ENCODE measurements at regions not wholly inside any gene's neighbourhood (a gene's known extent, or its start where the extent isn't known, plus 50 kb on each side); places are given as distances from the start of the nearest gene placed in this dataset.

- Histone ChIP-seq H3K4me3 (no peak overlapping the region), H3K27me3 (no peaks in the 10 kb centered on the region), H3K4me1 (ENCODE audit: insufficient read depth) (no peaks in the 10 kb centered on the region), H3K36me3 (no peaks in the 10 kb centered on the region), H3K9me3 (no peaks in the 10 kb centered on the region), H3K27ac (no peak overlapping the region)
- no peak for TF ChIP-seq POLR2A (IDR thresholded peaks at IDR 0.05)
- TF ChIP-seq EP300 (IDR thresholded peaks at IDR 0.05): no peak
- TF ChIP-seq CTCF (IDR thresholded peaks at IDR 0.05): no peak
- intact Hi-C loops (cut with DNase I): no loop called here
- 76 to 95% (median 91%) methylated on average over 9 of the region's 9 CpGs for WGBS, 3 donors
- DNase-seq: no peak
Observed at GRCh38 chr22:47818496-47818895, 1056.0 kb downstream of the TBC1D22A start.

- intact Hi-C loops (cut with DNase I): no loop called here
- 92 to 96% (median 94%) methylated on average over 5 of the region's 5 CpGs for WGBS, 3 donors
Observed at GRCh38 chr22:47817380-47817779, 1054.9 kb downstream of the TBC1D22A start.

GRCh38 chr22:47816863-47817210 is 1054.4 kb downstream of the TBC1D22A start:
- no peak overlapping the region for H3K27ac ChIP-seq
- intact Hi-C loops (cut with DNase I): no loop called here
- no peaks in the 10 kb centered on the region for H3K27me3 ChIP-seq
- 92 to 93% (median 92%) methylated on average over 9 of the region's 9 CpGs for WGBS, 3 donors
- no peak overlapping the region for H3K4me3 ChIP-seq
- H3K9me3 ChIP-seq: no peaks in the 10 kb centered on the region
- H3K36me3 ChIP-seq: no peaks in the 10 kb centered on the region
- TF ChIP-seq POLR2A (IDR thresholded peaks at IDR 0.05) (no peak), CTCF (IDR thresholded peaks at IDR 0.05) (no peak), EP300 (IDR thresholded peaks at IDR 0.05) (no peak)
- no peaks in the 10 kb centered on the region for H3K4me1 ChIP-seq (ENCODE audit: insufficient read depth)
- DNase-seq: no peak

More at GRCh38 chr22:47817380-47817779, 1054.9 kb downstream of the TBC1D22A start:
- H3K27me3 ChIP-seq: no peaks in the 10 kb centered on the region
- H3K27ac ChIP-seq: no peak overlapping the region
- TF ChIP-seq EP300 (IDR thresholded peaks at IDR 0.05) (no peak), POLR2A (IDR thresholded peaks at IDR 0.05) (no peak), CTCF (IDR thresholded peaks at IDR 0.05) (no peak)
- H3K36me3 ChIP-seq: no peaks in the 10 kb centered on the region
- H3K9me3 ChIP-seq: no peaks in the 10 kb centered on the region
- DNase-seq: no peak
- no peak overlapping the region for H3K4me3 ChIP-seq
- H3K4me1 ChIP-seq (ENCODE audit: insufficient read depth): no peaks in the 10 kb centered on the region

- H3K36me3 ChIP-seq: no peaks in the 10 kb centered on the region
- no peak overlapping the region for H3K4me3 ChIP-seq
- no peaks in the 10 kb centered on the region for H3K4me1 ChIP-seq (ENCODE audit: insufficient read depth)
- TF ChIP-seq POLR2A (IDR thresholded peaks at IDR 0.05) (no peak), CTCF (IDR thresholded peaks at IDR 0.05) (no peak), EP300 (IDR thresholded peaks at IDR 0.05) (no peak)
- no peak overlapping the region for H3K27ac ChIP-seq
- H3K27me3 ChIP-seq: no peaks in the 10 kb centered on the region
- no peaks in the 10 kb centered on the region for H3K9me3 ChIP-seq
- intact Hi-C loops (cut with DNase I): no loop called here
- no peak for DNase-seq
- 91 to 94% (median 92%) methylated on average over 16 of the region's 16 CpGs for WGBS, 3 donors
Observed at GRCh38 chr22:47816121-47816862, 1053.8 kb downstream of the TBC1D22A start.
